ENCODE measurements at regions not wholly inside any gene's neighbourhood (a gene's known extent, or its start where the extent isn't known, plus 50 kb on each side); places are given as distances from the start of the nearest gene placed in this dataset.

DNA sequence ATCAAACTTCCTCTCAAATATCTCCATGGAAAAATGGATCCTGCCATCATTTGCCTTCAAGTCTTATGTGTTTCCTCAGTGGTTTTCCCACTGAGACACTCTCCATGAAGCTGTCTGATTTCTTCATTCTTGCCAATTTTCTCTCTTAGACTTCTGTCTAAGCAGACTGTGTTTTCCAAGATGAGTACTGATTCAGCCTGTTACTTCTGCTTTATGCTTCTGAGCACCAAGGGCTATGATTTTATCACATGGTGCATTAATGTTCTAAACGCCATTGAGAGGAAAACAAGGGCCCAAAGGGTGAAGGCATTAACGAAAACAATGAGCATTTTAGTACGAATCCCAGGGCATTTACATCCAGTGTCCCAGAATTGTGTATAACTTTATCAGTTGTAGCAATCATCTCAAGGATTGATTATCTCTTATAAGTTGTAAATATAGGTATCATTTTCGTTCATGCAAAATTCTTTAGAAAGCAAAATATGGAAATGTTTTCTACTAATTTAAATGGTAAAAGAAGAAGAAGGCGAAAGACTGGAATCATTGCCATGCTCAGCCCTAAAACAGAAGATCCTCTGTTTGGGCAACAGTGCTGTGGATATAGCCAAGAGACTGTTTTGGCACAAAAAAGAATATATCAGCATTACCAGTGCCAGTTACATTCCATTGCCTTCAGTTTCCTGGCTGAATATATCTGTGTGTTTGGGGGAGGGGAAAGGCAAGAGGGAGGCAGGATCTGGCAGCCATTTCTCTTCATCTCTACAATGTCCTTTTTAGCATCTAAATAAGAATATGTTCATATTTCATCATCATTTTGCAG, 537.6 kb downstream of the ANXA1 start:
- TF ChIP-seq, protein P1, sequence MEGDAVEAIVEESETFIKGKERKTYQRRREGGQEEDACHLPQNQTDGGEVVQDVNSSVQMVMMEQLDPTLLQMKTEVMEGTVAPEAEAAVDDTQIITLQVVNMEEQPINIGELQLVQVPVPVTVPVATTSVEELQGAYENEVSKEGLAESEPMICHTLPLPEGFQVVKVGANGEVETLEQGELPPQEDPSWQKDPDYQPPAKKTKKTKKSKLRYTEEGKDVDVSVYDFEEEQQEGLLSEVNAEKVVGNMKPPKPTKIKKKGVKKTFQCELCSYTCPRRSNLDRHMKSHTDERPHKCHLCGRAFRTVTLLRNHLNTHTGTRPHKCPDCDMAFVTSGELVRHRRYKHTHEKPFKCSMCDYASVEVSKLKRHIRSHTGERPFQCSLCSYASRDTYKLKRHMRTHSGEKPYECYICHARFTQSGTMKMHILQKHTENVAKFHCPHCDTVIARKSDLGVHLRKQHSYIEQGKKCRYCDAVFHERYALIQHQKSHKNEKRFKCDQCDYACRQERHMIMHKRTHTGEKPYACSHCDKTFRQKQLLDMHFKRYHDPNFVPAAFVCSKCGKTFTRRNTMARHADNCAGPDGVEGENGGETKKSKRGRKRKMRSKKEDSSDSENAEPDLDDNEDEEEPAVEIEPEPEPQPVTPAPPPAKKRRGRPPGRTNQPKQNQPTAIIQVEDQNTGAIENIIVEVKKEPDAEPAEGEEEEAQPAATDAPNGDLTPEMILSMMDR (IDR thresholded peaks at IDR 0.05; ENCODE audit: insufficient read depth, low read depth, low read length): no peak
- H3K4me3 ChIP-seq (ENCODE audit: low read depth, low read length): no peak overlapping the region
- no peak for DNase-seq (ENCODE audit: low read depth)

DNA sequence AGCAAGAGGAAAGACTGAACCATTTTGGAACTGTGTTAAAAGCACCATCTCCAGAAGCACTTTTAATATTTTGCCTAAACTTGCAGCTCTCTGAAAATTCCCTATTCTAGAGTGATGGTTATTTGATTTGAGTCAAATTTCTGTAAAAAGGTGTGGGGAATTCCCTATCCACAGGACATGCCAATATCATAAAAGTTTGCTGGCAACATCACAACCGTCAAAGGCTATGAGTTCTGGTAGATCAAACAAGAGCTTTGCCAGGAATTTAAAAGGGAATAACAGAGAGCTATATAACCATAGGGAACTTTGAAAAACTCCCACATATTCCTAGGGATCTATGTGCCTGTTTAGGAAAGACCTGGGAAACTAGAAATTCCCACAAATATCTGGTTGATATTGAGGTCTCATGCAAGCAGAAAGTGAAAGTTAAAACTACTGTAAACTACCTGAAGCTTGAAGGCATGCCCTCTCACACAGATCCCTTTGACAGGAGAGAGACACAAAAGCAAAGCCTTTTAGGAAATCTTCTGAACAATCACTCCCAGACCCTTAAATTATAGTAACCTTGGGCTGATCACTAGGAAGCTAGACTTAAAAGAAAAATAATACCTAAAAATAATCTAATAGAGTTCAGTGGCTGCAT, 549.9 kb downstream of the ANXA1 start:
- TF ChIP-seq, protein P1 (IDR thresholded peaks at IDR 0.05; ENCODE audit: insufficient read depth, low read depth, low read length): no peak
- no peak overlapping the region for H3K4me3 ChIP-seq (ENCODE audit: low read depth, low read length)
- no peak for DNase-seq (ENCODE audit: low read depth)

DNA sequence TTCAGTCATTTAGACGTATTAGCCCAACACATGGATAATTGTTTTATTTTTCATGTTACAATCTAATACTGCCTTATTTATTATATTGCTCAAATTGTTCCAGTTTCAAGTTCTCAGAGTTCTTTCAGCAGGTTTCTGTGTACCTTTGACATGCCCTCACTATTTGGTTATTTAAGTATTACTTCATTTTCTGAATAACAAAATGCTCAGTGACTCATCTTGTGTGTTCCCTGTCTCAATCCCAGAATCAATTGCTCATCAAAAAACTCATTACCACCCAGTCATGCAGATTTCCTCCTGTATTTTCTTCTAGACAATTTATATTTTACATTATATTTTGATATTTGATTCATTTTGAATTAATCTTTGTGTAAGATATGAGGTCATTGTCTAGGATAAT, 562.6 kb downstream of the ANXA1 start:
- H3K4me3 ChIP-seq (ENCODE audit: low read depth, low read length): no peak overlapping the region
- TF ChIP-seq, protein P1 (IDR thresholded peaks at IDR 0.05; ENCODE audit: insufficient read depth, low read depth, low read length): no peak
- peak; percentile 31 for DNase-seq (ENCODE audit: low read depth)

DNA sequence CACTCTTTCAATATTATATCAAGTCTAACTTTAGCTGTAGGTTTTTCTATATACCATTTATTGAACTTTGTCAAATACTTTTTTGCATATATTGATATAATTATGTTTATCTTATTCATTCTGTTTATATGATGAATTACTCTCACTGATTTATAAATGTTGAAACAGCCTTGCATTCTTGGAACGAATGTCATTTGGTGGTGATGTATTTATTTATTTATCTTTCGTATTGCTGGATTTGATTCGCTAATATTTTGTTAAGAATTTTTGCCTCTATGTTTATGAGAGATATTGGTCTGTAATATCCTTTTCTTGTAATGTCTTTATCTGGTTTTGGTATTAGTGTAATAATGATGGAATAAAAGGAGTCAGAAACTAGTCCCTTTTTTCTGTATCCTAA, 563.9 kb downstream of the ANXA1 start:
- no peak for DNase-seq (ENCODE audit: low read depth)
- TF ChIP-seq, protein P1 (IDR thresholded peaks at IDR 0.05; ENCODE audit: insufficient read depth, low read depth, low read length): no peak
- no peak overlapping the region for H3K4me3 ChIP-seq (ENCODE audit: low read depth, low read length)

DNA sequence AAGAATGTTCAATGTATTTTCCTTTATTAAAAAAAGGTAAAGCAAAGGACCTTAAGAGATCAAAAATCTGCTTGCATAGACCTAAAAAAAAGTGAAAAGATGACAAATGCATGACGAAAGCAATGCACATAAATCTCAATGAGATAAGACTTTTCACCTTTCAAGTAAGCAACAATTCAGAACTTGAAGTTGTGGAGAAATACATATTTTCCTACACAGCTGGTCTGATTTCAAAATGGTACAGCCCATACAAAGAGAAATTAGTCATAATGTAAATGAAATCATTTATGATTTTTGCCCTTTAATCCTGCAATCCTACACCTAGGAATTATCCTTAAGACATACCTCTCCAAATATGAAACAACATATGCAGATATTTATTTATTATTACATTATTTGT, 568.0 kb downstream of the ANXA1 start:
- TF ChIP-seq, protein P1 (IDR thresholded peaks at IDR 0.05; ENCODE audit: insufficient read depth, low read depth, low read length): no peak
- DNase-seq (ENCODE audit: low read depth): no peak
- H3K4me3 ChIP-seq (ENCODE audit: low read depth, low read length): no peak overlapping the region

DNA sequence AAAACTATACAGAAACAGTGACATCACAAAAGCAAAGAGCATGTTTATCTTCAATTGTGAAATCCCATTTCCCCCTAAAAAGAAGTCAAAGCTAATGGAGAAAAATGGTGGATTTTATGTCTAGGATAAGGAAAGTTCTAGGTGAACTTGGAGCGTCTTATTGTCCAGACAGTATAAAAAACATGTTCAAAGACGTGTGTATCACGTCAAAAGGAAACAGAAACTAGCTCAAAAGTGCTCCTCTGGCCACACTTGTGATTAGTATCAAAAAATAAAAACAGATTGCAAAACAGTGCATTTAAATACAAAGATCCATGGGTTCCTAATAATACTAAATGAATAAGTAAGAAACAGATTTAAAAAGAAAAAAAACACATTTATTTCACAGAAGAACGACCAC, 568.9 kb downstream of the ANXA1 start:
- no peak overlapping the region for H3K4me3 ChIP-seq (ENCODE audit: low read depth, low read length)
- DNase-seq (ENCODE audit: low read depth): peak; percentile 69
- TF ChIP-seq, protein P1 (IDR thresholded peaks at IDR 0.05; ENCODE audit: insufficient read depth, low read depth, low read length): no peak

Measured in fibroblast of villous mesenchyme (primary cell).